ENCODE measurements at regions not wholly inside any gene's neighbourhood (a gene's known extent, or its start where the extent isn't known, plus 50 kb on each side); places are given as distances from the start of the nearest gene placed in this dataset.

DNA sequence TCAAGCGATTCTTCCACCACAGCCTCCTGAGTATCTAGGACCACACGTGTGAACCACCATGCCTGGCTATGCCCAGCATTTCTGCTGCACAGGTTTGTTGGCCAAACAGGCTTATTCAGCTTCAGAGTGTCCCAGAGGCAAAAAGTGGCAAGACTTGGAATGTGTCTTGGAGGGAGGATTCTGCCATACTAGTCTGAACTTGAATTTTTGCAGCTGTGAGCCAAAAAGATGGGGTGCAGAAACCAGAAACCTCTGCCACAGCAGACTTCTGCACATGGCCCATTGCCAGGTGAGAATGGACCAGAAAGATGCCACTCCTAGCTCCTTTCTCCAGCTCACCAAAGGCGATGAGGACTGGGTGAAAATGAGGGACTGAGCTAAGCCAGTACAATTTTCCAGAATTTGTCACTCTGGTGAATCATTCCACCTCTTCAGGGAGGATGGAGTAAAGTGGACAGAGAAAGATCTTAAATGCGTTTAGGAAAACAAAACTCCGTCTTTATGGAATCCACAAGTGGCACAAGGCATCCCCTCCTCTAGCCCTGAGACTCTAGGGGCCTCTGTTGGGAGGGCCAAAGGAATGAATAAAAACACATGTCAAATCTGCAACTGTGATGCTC is 369.1 kb upstream of the CLNK start:
- WGBS, 2 donors, result 40 to 62% methylated on average over 5 of the region's 5 CpGs
- no peak for TF ChIP-seq POLR2A (IDR thresholded peaks at IDR 0.05)
- TF ChIP-seq, protein P1, sequence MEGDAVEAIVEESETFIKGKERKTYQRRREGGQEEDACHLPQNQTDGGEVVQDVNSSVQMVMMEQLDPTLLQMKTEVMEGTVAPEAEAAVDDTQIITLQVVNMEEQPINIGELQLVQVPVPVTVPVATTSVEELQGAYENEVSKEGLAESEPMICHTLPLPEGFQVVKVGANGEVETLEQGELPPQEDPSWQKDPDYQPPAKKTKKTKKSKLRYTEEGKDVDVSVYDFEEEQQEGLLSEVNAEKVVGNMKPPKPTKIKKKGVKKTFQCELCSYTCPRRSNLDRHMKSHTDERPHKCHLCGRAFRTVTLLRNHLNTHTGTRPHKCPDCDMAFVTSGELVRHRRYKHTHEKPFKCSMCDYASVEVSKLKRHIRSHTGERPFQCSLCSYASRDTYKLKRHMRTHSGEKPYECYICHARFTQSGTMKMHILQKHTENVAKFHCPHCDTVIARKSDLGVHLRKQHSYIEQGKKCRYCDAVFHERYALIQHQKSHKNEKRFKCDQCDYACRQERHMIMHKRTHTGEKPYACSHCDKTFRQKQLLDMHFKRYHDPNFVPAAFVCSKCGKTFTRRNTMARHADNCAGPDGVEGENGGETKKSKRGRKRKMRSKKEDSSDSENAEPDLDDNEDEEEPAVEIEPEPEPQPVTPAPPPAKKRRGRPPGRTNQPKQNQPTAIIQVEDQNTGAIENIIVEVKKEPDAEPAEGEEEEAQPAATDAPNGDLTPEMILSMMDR (IDR thresholded peaks at IDR 0.05), result no peak
- intact Hi-C loops (cut with DNase I; ENCODE audit: low total_unique reads), result no loop called here
- H3K4me3 ChIP-seq (ENCODE audit: low read depth, poor library complexity, severe bottlenecking), result no peak overlapping the region
- DNase-seq (ENCODE audit: low spot score in 2 of 2), result no peak

DNA sequence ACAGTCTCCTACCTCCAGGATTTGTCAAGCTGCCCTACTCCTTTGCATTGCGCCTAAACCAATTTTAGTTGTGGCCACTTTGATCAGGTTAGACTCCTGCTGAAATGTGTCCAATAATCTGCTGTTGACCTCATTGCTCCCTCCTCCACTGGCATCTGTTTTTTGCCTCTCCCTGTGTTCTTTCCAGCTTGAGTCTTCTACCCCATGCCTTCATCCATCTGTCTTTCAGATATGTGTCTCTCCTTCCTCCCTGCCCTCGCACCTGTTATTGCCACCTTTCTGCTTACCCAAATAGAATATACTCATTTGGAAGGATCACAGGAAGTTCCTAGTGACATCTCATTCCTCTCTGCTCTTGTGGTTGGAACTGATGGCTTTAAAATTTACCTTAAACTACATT is 366.6 kb upstream of the CLNK start:
- no peak for TF ChIP-seq POLR2A (IDR thresholded peaks at IDR 0.05)
- TF ChIP-seq, protein P1 (IDR thresholded peaks at IDR 0.05), result no peak

DNA sequence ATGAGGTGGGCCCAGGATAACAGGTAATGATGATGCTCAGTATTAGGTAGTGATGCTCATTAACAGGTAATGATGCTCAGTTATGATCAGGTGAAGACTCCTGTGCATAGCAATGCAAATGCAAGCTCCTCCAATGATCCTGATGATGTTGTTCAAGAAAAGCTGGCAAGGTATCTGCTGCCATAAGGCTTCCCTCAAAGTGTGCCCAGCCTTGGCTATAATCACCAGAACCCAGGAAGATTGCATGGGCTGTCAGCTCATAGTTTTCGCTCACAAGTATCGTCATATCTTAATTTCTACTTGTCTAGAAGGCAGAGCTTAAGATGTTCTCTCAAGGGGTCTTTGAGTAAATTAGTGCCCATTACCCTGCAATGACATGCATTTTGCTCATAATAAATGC is 366.2 kb upstream of the CLNK start:
- no peak for DNase-seq (ENCODE audit: low spot score in 2 of 2)
- 91 to 96% methylated on average over 2 of the region's 2 CpGs for WGBS, 2 donors
- TF ChIP-seq, protein P1 (IDR thresholded peaks at IDR 0.05), result no peak
- TF ChIP-seq POLR2A (IDR thresholded peaks at IDR 0.05), result no peak
- intact Hi-C loops (cut with DNase I; ENCODE audit: low total_unique reads), result no loop called here
- no peak overlapping the region for H3K4me3 ChIP-seq (ENCODE audit: low read depth, poor library complexity, severe bottlenecking)

More for the DNA sequence above, 366.6 kb upstream of the CLNK start:
- no peak for DNase-seq (ENCODE audit: low spot score in 2 of 2)
- 88 to 100% methylated on average over 2 of the region's 2 CpGs for WGBS, 2 donors
- intact Hi-C loops (cut with DNase I; ENCODE audit: low total_unique reads), result no loop called here
- no peak overlapping the region for H3K4me3 ChIP-seq (ENCODE audit: low read depth, poor library complexity, severe bottlenecking)

DNA sequence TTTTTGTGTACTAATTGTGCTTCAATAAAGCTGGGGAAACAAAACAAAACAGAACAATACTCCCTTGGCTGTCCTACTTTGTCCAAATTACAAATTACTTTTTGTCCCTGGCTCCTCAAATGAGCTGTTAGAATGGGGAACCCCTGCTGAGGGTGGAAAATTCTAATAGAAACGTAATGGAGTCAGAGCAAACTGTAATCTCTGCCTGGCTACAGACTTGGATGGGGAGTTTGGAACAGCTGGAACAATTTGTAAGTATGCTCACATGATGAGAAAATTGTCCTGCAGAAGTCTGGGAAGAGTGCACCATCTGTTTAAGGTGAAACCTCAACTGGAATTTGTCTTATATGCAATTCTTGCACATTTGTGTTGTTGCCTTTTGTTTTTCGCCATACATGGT is 364.4 kb upstream of the CLNK start:
- intact Hi-C loops (cut with DNase I; ENCODE audit: low total_unique reads), result no loop called here
- TF ChIP-seq POLR2A (IDR thresholded peaks at IDR 0.05), result no peak
- TF ChIP-seq, protein P1 (IDR thresholded peaks at IDR 0.05), result no peak
- DNase-seq (ENCODE audit: low spot score in 2 of 2), result no peak
- no peak overlapping the region for H3K4me3 ChIP-seq (ENCODE audit: low read depth, poor library complexity, severe bottlenecking)
- 72 to 76% methylated on average over 2 of the region's 2 CpGs for WGBS, 2 donors

DNA sequence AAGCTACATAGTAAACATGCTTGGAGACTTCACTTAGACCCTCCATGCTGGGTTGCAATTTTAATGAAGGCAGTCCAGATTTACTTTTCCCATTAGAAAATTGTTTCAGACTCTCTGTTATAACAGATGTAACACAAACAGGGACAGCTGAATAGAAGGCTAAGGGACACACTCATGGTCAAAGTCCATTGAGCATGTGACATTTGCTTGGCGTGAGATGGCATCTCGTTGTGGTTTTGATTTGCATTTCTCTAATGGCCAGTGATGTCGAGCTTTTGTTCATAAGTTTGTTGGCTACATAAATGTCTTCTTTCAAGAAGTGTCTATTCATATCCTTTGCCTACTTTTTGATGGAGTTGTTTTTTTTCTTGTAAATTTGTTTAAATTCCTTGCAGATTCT is 358.2 kb upstream of the CLNK start:
- TF ChIP-seq, protein P1 (IDR thresholded peaks at IDR 0.05), result no peak
- TF ChIP-seq POLR2A (IDR thresholded peaks at IDR 0.05), result no peak
- intact Hi-C loops (cut with DNase I; ENCODE audit: low total_unique reads), result no loop called here
- H3K4me3 ChIP-seq (ENCODE audit: low read depth, poor library complexity, severe bottlenecking), result no peak overlapping the region
- DNase-seq (ENCODE audit: low spot score in 2 of 2), result no peak
- 88 to 93% methylated on average over 3 of the region's 3 CpGs for WGBS, 2 donors

DNA sequence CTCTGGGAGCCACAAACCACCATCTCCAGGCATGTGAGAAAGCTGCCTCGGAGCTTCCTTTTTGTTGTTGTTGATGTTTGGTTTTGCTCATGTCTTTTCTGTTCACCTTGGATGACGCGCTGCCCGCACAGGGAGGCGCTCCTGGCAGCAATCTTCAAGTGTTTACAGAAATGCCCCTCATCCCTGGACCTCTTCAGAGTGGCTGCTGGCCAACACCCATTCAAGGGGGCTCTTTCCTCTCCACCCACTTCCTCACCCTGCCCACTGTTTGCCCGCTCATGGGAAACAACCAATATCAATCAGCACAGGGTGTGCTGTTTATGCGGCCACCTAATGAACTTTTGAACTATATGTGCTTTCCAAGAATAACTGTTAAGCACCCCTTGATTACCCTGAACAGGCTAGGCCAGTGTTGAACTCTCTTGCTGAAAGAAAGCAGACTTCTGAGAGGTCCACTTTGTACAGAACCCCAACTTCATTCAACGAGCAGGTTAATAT is 355.1 kb upstream of the CLNK start:
- TF ChIP-seq, protein P1 (IDR thresholded peaks at IDR 0.05), result no peak
- no peak for TF ChIP-seq POLR2A (IDR thresholded peaks at IDR 0.05)
- intact Hi-C loops (cut with DNase I; ENCODE audit: low total_unique reads), result no loop called here
- WGBS, 2 donors, result 80 to 85% methylated on average over 8 of the region's 8 CpGs
- H3K4me3 ChIP-seq (ENCODE audit: low read depth, poor library complexity, severe bottlenecking), result no peak overlapping the region
- DNase-seq (ENCODE audit: low spot score in 2 of 2), result no peak
